ENCODE measurements at regions not wholly inside any gene's neighbourhood (a gene's known extent, or its start where the extent isn't known, plus 50 kb on each side); places are given as distances from the start of the nearest gene placed in this dataset.
"Not testable (repeated sequence)": the region's sequence is repeated elsewhere in the genome, so short reads cannot be mapped to it uniquely, and the experiment has no call there.

- TF ChIP-seq, protein P1, sequence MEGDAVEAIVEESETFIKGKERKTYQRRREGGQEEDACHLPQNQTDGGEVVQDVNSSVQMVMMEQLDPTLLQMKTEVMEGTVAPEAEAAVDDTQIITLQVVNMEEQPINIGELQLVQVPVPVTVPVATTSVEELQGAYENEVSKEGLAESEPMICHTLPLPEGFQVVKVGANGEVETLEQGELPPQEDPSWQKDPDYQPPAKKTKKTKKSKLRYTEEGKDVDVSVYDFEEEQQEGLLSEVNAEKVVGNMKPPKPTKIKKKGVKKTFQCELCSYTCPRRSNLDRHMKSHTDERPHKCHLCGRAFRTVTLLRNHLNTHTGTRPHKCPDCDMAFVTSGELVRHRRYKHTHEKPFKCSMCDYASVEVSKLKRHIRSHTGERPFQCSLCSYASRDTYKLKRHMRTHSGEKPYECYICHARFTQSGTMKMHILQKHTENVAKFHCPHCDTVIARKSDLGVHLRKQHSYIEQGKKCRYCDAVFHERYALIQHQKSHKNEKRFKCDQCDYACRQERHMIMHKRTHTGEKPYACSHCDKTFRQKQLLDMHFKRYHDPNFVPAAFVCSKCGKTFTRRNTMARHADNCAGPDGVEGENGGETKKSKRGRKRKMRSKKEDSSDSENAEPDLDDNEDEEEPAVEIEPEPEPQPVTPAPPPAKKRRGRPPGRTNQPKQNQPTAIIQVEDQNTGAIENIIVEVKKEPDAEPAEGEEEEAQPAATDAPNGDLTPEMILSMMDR (conservative IDR thresholded peaks at IDR 0.05; ENCODE audit: low read length): no peak
- intact Hi-C loops (cut with micrococcal nuclease; ENCODE audit: unreplicated experiment): no loop called here
- no peaks in the 10 kb centered on the region for H3K9me3 ChIP-seq (ENCODE audit: low read length)
- BruUV-seq (replicated peaks): no TSS peak
- no peak overlapping the region for H3K27ac ChIP-seq (ENCODE audit: low read depth, low read length, poor library complexity, severe bottlenecking)
- no peak overlapping the region for H3K4me2 ChIP-seq (ENCODE audit: low read length)
- H2AFZ ChIP-seq (ENCODE audit: low read length): peak overlapping the region; percentile 40; the same call in 1 of the 2 replicates
- H3K4me3 ChIP-seq (ENCODE audit: low read depth, low read length, poor library complexity, severe bottlenecking): no peak overlapping the region
- ChIA-PET CTCF (ENCODE audit: unreplicated experiment) (no interaction called here), POLR2A (interaction anchor here (0.7 kb wide), 1 partner anchor 12 kb away, joined by 3 read pairs; no protein-coding TSS in a partner anchor)
- no peaks in the 10 kb centered on the region for H3K79me2 ChIP-seq (ENCODE audit: insufficient read depth, low read depth, low read length)
- H3K9me2 ChIP-seq (ENCODE audit: insufficient read depth, low read length): no peaks in the 10 kb centered on the region
- H3K36me3 ChIP-seq (ENCODE audit: insufficient read depth, low read length): no peaks in the 10 kb centered on the region
- H4K20me1 ChIP-seq (ENCODE audit: insufficient read depth, low read length): no peaks in the 10 kb centered on the region
- H3K4me1 ChIP-seq (ENCODE audit: insufficient read depth, low read length, poor library complexity, severe bottlenecking): peaks cover 10% of the 10 kb centered on the region
- DNase-seq (ENCODE audit: low spot score): no peak
These were observed 60.9 kb upstream of the S1PR1 start for GRCh38 chr1:101175886-101176285.

GRCh38 chr1:101175466-101175865 is 61.4 kb upstream of the S1PR1 start:
- H3K9me2 ChIP-seq (ENCODE audit: insufficient read depth, low read length): no peaks in the 10 kb centered on the region
- H3K36me3 ChIP-seq (ENCODE audit: insufficient read depth, low read length): no peaks in the 10 kb centered on the region
- peak overlapping the region; percentile 40; the same call in 1 of the 2 replicates for H2AFZ ChIP-seq (ENCODE audit: low read length)
- no TSS peak for BruUV-seq (replicated peaks)
- DNase-seq (ENCODE audit: low spot score): no peak
- H3K4me1 ChIP-seq (ENCODE audit: insufficient read depth, low read length, poor library complexity, severe bottlenecking): peaks cover 10% of the 10 kb centered on the region
- no peak overlapping the region for H3K27ac ChIP-seq (ENCODE audit: low read depth, low read length, poor library complexity, severe bottlenecking)
- TF ChIP-seq, protein P1 (conservative IDR thresholded peaks at IDR 0.05; ENCODE audit: low read length): no peak
- no peak for TF ChIP-seq EZH2phosphoT487 (IDR thresholded peaks at IDR 0.05; ENCODE audit: borderline replicate concordance, low read depth, low read length)
- ChIA-PET POLR2A (no interaction called here), CTCF (ENCODE audit: unreplicated experiment) (no interaction called here)
- no peaks in the 10 kb centered on the region for H3K79me2 ChIP-seq (ENCODE audit: insufficient read depth, low read depth, low read length)
- no peaks in the 10 kb centered on the region for H4K20me1 ChIP-seq (ENCODE audit: insufficient read depth, low read length)
- no peaks in the 10 kb centered on the region for H3K9me3 ChIP-seq (ENCODE audit: low read length)
- intact Hi-C loops (cut with micrococcal nuclease; ENCODE audit: unreplicated experiment): no loop called here
- no peak overlapping the region for H3K4me3 ChIP-seq (ENCODE audit: low read depth, low read length, poor library complexity, severe bottlenecking)
- no peak overlapping the region for H3K4me2 ChIP-seq (ENCODE audit: low read length)

- ChIA-PET CTCF (ENCODE audit: unreplicated experiment) (no interaction called here), POLR2A (interaction anchor here (0.5 kb wide), 1 partner anchor 332 kb away, joined by 3 read pairs; no protein-coding TSS in a partner anchor)
- no TSS peak for BruUV-seq (replicated peaks)
- Histone ChIP-seq H3K4me3 (ENCODE audit: low read depth, low read length, poor library complexity, severe bottlenecking) (no peak overlapping the region), H4K20me1 (ENCODE audit: insufficient read depth, low read length) (no peaks in the 10 kb centered on the region), H3K9me2 (ENCODE audit: insufficient read depth, low read length) (no peaks in the 10 kb centered on the region), H3K79me2 (ENCODE audit: insufficient read depth, low read depth, low read length) (no peaks in the 10 kb centered on the region), H3K4me1 (ENCODE audit: insufficient read depth, low read length, poor library complexity, severe bottlenecking) (peaks cover 10% of the 10 kb centered on the region), H2AFZ (ENCODE audit: low read length) (no peak overlapping the region), H3K9me3 (ENCODE audit: low read length) (no peaks in the 10 kb centered on the region), H3K27ac (ENCODE audit: low read depth, low read length, poor library complexity, severe bottlenecking) (no peak overlapping the region), H3K36me3 (ENCODE audit: insufficient read depth, low read length) (no peaks in the 10 kb centered on the region), H3K4me2 (ENCODE audit: low read length) (no peak overlapping the region)
- DNase-seq (ENCODE audit: low spot score): no peak
- no peak for TF ChIP-seq EZH2phosphoT487 (IDR thresholded peaks at IDR 0.05; ENCODE audit: borderline replicate concordance, low read depth, low read length)
- TF ChIP-seq, protein P1 (conservative IDR thresholded peaks at IDR 0.05; ENCODE audit: low read length): no peak
- intact Hi-C loops (cut with micrococcal nuclease; ENCODE audit: unreplicated experiment): no loop called here
These were observed 62.1 kb upstream of the S1PR1 start for GRCh38 chr1:101174722-101175121.

DNA sequence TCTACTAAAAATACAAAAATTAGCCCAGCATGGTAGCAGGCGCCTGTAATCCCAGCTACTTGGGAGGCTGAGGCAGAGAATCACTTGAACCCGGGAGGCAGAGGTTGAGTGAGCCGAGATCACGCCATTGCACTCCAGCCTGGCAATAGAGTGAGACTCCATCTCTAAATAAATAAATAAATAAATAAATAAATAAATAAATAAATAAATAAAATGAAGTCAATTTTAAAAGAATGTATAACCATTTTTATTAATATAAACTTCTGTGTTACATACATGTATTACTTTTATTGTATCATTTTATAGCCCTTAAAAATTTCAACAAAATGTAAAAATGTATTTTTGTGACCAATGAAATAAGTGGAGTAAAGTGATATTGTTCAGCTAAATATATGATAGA is 62.5 kb upstream of the S1PR1 start:
- intact Hi-C loops (cut with micrococcal nuclease; ENCODE audit: unreplicated experiment); H3K36me3 ChIP-seq (ENCODE audit: insufficient read depth, low read length); H3K4me2 ChIP-seq (ENCODE audit: low read length); DNase-seq (ENCODE audit: low spot score); H3K79me2 ChIP-seq (ENCODE audit: insufficient read depth, low read depth, low read length); H3K27ac ChIP-seq (ENCODE audit: low read depth, low read length, poor library complexity, severe bottlenecking); H3K9me3 ChIP-seq (ENCODE audit: low read length); H3K4me1 ChIP-seq (ENCODE audit: insufficient read depth, low read length, poor library complexity, severe bottlenecking); CTCF ChIA-PET (ENCODE audit: unreplicated experiment); H4K20me1 ChIP-seq (ENCODE audit: insufficient read depth, low read length); BruUV-seq (replicated peaks); H2AFZ ChIP-seq (ENCODE audit: low read length); H3K4me3 ChIP-seq (ENCODE audit: low read depth, low read length, poor library complexity, severe bottlenecking); H3K9me2 ChIP-seq (ENCODE audit: insufficient read depth, low read length): not testable (repeated sequence)
- POLR2A ChIA-PET: interaction anchor here (0.5 kb wide), 1 partner anchor 331 kb away, joined by 3 read pairs; no protein-coding TSS in a partner anchor
